ENCODE measurements at regions not wholly inside any gene's neighbourhood (a gene's known extent, or its start where the extent isn't known, plus 50 kb on each side); places are given as distances from the start of the nearest gene placed in this dataset.
"Not testable (repeated sequence)": the region's sequence is repeated elsewhere in the genome, so short reads cannot be mapped to it uniquely, and the experiment has no call there.

DNA sequence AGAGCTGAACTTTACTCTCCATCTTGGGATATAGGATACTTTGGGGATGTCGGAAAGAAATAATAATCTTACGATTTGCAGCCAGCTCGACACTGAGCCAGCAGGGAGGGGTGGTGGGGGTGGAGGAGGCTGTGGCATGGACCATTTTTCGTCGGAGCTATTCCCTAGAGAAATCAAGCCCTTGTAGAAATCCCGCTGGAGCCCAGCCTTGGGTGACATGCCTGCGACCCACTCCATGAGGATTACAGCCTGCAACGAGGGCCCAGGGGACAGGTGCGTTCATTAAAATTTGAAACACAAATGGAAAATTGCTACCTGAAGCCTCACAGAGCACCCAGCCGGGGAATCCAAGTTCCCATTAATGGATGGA is 82.8 kb upstream of the GSE1 start:
- H3K4me1 Mint-ChIP-seq (ENCODE audit: low read depth): no peaks in the 10 kb centered on the region

DNA sequence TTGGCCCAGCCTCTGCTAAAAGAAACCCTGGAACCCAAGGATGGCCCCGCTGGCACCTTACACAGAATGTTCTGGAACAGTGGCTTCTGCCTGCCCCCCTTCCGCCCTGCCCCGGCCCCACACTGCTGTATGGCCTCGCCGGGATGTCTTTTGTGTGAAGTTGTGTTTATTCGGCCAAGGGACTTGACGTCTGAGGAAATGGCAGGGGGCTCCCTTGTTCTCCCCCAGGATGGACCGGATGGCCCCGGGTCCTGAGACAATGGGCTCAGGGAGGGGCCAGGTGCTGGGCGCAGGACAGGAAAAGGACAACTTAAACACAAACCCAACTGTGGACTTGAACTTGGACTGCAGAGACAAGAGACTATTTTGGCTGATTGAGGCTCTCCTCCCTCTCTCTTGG is 81.6 kb upstream of the GSE1 start:
- H3K27me3 Mint-ChIP-seq (ENCODE audit: insufficient read depth): peaks cover 4% of the 10 kb centered on the region
- H3K36me3 Mint-ChIP-seq (ENCODE audit: low read depth): no peaks in the 10 kb centered on the region
- intact Hi-C loops (cut with micrococcal nuclease): no loop called here
- no peaks in the 10 kb centered on the region for H3K4me1 Mint-ChIP-seq (ENCODE audit: low read depth)
- no peaks in the 10 kb centered on the region for H3K9me3 Mint-ChIP-seq
- DNase-seq (ENCODE audit: low spot score): no peak
- H3K27ac Mint-ChIP-seq: no peak overlapping the region
- no peak overlapping the region for H3K4me3 Mint-ChIP-seq

More for the DNA sequence above, 82.8 kb upstream of the GSE1 start:
- no peak overlapping the region for H3K4me3 Mint-ChIP-seq
- DNase-seq (ENCODE audit: low spot score): no peak
- H3K36me3 Mint-ChIP-seq (ENCODE audit: low read depth): no peaks in the 10 kb centered on the region
- no peaks in the 10 kb centered on the region for H3K9me3 Mint-ChIP-seq
- no peak overlapping the region for H3K27ac Mint-ChIP-seq
- intact Hi-C loops (cut with micrococcal nuclease): no loop called here
- H3K27me3 Mint-ChIP-seq (ENCODE audit: insufficient read depth): peaks cover 4% of the 10 kb centered on the region

- Mint-ChIP-seq H3K27ac (no peak overlapping the region), H3K27me3 (ENCODE audit: insufficient read depth) (peaks cover 4% of the 10 kb centered on the region), H3K4me1 (ENCODE audit: low read depth) (no peaks in the 10 kb centered on the region), H3K4me3 (no peak overlapping the region), H3K9me3 (no peaks in the 10 kb centered on the region), H3K36me3 (ENCODE audit: low read depth) (no peaks in the 10 kb centered on the region)
- intact Hi-C loops (cut with micrococcal nuclease): no loop called here
- DNase-seq (ENCODE audit: low spot score): no peak
Observed at GRCh38 chr16:85532147-85532546, 81.0 kb upstream of the GSE1 start.

DNA sequence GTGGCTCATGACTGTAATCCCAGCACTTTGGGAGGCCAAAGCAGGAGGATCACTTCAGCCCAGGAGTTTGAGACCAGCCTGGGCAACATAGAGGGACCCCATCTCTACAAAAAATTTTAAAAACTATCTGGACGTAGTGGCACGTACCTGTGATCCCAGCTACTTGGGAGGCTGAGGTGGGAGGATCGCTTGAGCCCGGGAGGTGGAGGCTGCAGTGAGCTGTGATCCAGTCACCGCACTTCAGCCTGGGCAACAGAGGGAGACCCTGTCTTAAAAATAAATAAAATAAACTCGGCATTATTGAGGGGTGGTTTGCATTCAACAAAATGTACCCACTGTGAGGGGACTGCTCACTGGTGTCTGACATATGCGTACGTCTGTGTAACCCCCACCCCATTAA is 79.5 kb upstream of the GSE1 start:
- intact Hi-C loops (cut with micrococcal nuclease); DNase-seq (ENCODE audit: low spot score); H3K9me3 Mint-ChIP-seq; H3K4me1 Mint-ChIP-seq (ENCODE audit: low read depth); H3K36me3 Mint-ChIP-seq (ENCODE audit: low read depth); H3K4me3 Mint-ChIP-seq; H3K27me3 Mint-ChIP-seq (ENCODE audit: insufficient read depth); H3K27ac Mint-ChIP-seq: not testable (repeated sequence)

DNA sequence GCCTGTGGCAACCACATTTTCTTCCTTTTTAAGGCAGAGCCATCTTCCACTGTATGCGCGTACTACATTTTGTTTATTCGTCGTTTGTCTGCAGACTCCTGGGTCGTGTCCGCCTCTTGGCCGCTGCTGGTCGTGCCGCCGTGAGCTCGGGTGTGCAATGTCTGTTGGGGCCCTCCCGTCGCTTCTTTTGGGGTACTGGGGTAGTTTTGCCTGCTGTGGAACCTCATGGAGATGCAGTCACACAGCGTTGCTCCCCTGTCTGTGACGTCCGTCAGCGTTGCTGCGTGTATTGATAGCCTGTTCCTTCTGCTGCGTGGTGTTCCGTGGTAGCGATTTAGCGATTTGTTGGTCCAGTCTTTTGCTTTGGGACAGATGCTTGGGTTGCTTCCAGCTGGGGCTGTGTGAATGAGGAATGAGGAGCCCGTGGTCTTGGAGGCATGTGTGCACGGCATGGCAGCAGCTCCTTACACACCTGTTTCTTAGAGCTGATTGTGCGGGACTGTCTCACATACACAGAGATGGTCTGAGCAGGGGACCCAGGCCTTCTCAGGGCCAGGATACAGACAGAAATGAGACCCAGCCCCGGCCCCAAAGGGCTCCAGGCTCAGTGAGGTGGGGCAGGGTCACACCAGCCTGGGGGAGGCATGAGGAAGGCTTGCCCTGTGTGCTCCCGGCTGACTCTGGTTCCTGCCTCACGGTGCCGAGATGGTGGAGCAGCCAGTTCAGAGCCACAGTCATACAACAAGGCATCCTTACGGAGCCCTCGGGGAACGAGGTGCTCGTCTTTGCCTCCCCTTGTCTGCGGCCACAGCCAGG is 78.4 kb upstream of the GSE1 start:
- H3K36me3 Mint-ChIP-seq (ENCODE audit: low read depth): no peaks in the 10 kb centered on the region
- intact Hi-C loops (cut with micrococcal nuclease): no loop called here
- no peak overlapping the region for H3K4me3 Mint-ChIP-seq
- no peak for DNase-seq (ENCODE audit: low spot score)
- H3K27ac Mint-ChIP-seq: no peak overlapping the region
- H3K27me3 Mint-ChIP-seq (ENCODE audit: insufficient read depth): no peaks in the 10 kb centered on the region
- no peaks in the 10 kb centered on the region for H3K4me1 Mint-ChIP-seq (ENCODE audit: low read depth)
- H3K9me3 Mint-ChIP-seq: peaks cover 3% of the 10 kb centered on the region

GRCh38 chr16:85535352-85536072 is 77.6 kb upstream of the GSE1 start:
- intact Hi-C loops (cut with micrococcal nuclease): no loop called here
- Mint-ChIP-seq H3K27ac (no peak overlapping the region), H3K9me3 (peaks cover 4% of the 10 kb centered on the region), H3K27me3 (ENCODE audit: insufficient read depth) (no peaks in the 10 kb centered on the region), H3K4me1 (ENCODE audit: low read depth) (no peaks in the 10 kb centered on the region), H3K36me3 (ENCODE audit: low read depth) (no peaks in the 10 kb centered on the region), H3K4me3 (no peak overlapping the region)
- no peak for DNase-seq (ENCODE audit: low spot score)

GRCh38 chr16:85536073-85536410 is 77.1 kb upstream of the GSE1 start:
- intact Hi-C loops (cut with micrococcal nuclease): no loop called here
- H3K4me3 Mint-ChIP-seq: no peak overlapping the region
- no peaks in the 10 kb centered on the region for H3K27me3 Mint-ChIP-seq (ENCODE audit: insufficient read depth)
- H3K36me3 Mint-ChIP-seq (ENCODE audit: low read depth): no peaks in the 10 kb centered on the region
- H3K9me3 Mint-ChIP-seq: peaks cover 4% of the 10 kb centered on the region
- H3K27ac Mint-ChIP-seq: no peak overlapping the region
- H3K4me1 Mint-ChIP-seq (ENCODE audit: low read depth): no peaks in the 10 kb centered on the region
- no peak for DNase-seq (ENCODE audit: low spot score)

DNA sequence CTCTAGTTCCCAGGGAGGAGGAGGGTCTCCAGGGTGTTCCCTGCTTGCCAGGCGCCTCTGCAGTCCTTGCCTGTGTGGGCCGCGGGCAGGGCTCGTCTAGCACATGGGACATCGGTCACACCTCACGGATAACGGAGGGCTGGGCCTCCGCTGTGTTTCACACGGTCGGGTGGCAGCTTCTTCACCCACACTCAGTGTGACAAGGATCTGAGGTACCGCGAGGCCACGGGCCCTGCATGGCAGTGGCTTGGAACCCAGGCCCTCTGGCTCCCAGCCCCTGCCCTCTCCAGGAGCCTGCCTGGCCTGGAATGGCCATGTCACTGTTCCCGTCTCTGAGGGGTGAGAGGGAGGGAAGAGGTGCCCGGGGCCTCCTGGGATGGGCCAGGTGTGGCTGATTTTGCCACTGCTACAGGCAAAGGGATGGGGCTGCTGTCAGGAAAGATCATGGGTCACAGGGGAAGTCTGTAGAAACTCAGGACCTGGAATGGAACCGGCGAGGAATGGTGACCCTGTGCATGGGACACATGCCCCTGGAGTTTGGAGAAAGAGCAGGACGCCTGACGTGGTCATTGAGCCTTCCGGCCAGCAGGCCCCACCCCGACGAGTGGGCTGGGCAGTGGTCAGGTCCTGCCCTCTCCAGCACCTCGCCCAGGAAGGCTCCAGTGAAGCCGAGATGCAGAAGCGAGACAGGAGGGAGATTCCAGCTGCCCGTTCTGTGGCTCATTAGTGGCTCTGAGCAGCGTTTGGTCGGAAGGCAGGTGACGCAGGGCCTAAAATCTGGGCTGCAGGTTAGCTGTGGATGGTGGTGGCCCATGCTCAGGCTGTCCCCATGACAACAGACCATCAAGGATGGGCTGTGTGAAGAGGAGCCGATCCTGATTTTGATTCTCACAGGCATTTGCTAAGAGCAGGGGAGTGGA is 76.5 kb upstream of the GSE1 start:
- H3K36me3 Mint-ChIP-seq (ENCODE audit: low read depth): no peaks in the 10 kb centered on the region

DNA sequence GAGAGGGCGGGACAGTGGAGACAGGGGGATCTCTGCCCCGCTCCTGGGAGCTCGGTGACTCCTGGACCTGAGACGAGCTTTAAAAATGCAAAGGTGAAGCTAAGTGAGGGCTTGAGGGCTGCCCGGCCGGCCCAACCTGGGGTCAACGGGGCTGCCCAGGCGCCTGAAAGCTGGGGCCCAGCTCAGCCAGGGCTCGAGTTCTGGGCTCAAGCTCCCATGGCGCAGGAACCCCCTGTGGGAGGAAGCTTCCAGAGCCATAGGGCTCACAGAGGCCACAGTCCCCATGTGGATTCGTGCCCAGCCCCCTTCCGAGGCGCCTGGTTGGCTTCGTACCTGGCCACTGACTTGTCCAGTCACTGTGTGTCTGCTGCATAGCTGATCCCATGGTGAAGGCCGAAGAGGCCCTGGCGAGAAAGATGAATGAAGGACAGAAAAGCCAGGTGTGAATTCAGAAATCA is 75.8 kb upstream of the GSE1 start:
- DNase-seq (ENCODE audit: low spot score): no peak
- peaks cover 4% of the 10 kb centered on the region for H3K9me3 Mint-ChIP-seq
- intact Hi-C loops (cut with micrococcal nuclease): no loop called here
- no peak overlapping the region for H3K4me3 Mint-ChIP-seq
- H3K27ac Mint-ChIP-seq: no peak overlapping the region
- no peaks in the 10 kb centered on the region for H3K4me1 Mint-ChIP-seq (ENCODE audit: low read depth)
- H3K36me3 Mint-ChIP-seq (ENCODE audit: low read depth): no peaks in the 10 kb centered on the region
- no peaks in the 10 kb centered on the region for H3K27me3 Mint-ChIP-seq (ENCODE audit: insufficient read depth)

More for the DNA sequence above, 76.5 kb upstream of the GSE1 start:
- no peak for DNase-seq (ENCODE audit: low spot score)
- intact Hi-C loops (cut with micrococcal nuclease): no loop called here
- Mint-ChIP-seq H3K9me3 (peaks cover 4% of the 10 kb centered on the region), H3K27me3 (ENCODE audit: insufficient read depth) (no peaks in the 10 kb centered on the region), H3K27ac (no peak overlapping the region), H3K4me1 (ENCODE audit: low read depth) (no peaks in the 10 kb centered on the region), H3K4me3 (no peak overlapping the region)

- no peaks in the 10 kb centered on the region for H3K36me3 Mint-ChIP-seq (ENCODE audit: low read depth)
- DNase-seq (ENCODE audit: low spot score): no peak
- no peaks in the 10 kb centered on the region for H3K4me1 Mint-ChIP-seq (ENCODE audit: low read depth)
- no peaks in the 10 kb centered on the region for H3K27me3 Mint-ChIP-seq (ENCODE audit: insufficient read depth)
- H3K27ac Mint-ChIP-seq: no peak overlapping the region
- no peak overlapping the region for H3K4me3 Mint-ChIP-seq
- intact Hi-C loops (cut with micrococcal nuclease): no loop called here
- peaks cover 4% of the 10 kb centered on the region for H3K9me3 Mint-ChIP-seq
Observed at GRCh38 chr16:85537795-85538401, 75.2 kb upstream of the GSE1 start.

GRCh38 chr16:85539084-85539483 is 74.0 kb upstream of the GSE1 start:
- intact Hi-C loops (cut with micrococcal nuclease): no loop called here
- DNase-seq (ENCODE audit: low spot score): no peak
- no peaks in the 10 kb centered on the region for H3K36me3 Mint-ChIP-seq (ENCODE audit: low read depth)
- no peak overlapping the region for H3K4me3 Mint-ChIP-seq
- H3K4me1 Mint-ChIP-seq (ENCODE audit: low read depth): no peaks in the 10 kb centered on the region
- no peak overlapping the region for H3K27ac Mint-ChIP-seq
- peaks cover 4% of the 10 kb centered on the region for H3K9me3 Mint-ChIP-seq
- peaks cover 3% of the 10 kb centered on the region for H3K27me3 Mint-ChIP-seq (ENCODE audit: insufficient read depth)

DNA sequence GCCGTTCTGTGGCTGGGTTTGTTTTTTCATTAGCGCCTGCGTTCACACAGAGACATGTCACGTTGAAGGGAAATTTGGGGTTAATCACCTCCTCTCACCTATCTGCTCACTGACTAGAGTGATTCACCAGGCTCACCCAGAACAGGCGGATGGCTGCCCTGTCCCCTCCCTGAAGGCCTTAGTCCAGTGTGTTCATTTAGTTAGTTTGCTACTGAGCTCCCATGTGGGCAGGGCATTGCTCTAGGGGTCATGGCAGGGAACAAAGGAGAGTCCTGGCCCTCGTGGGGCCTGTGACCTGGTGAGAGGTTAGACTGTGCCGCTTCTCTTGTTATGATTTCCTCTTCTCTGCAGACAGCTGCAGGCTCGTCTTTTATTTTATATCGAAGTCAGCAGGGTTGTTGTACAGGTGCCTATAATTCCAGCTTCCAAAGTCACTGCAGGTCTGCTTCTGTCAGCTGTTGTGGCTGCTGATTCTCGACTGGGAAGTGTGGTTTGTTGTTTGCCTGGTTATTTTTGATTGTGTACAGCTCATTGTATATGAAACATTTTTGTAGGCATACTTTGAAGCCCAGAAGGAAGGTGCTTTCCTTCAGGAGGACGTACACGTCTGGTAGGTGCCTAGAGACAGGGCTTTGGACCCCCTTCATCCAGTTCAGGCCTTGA is 73.4 kb upstream of the GSE1 start:
- intact Hi-C loops (cut with micrococcal nuclease): no loop called here
- Mint-ChIP-seq H3K4me1 (ENCODE audit: low read depth) (no peaks in the 10 kb centered on the region), H3K4me3 (no peak overlapping the region), H3K27ac (no peak overlapping the region), H3K27me3 (ENCODE audit: insufficient read depth) (peaks cover 6% of the 10 kb centered on the region), H3K36me3 (ENCODE audit: low read depth) (no peaks in the 10 kb centered on the region), H3K9me3 (peaks cover 4% of the 10 kb centered on the region)
- no peak for DNase-seq (ENCODE audit: low spot score)

Measured in activated T-helper 1 cell treated with anti-CD3 and anti-CD28 coated beads, Interleukin-12 subunit alpha, Interleukin-12 subunit beta, Interleukin-2, Interleukin-4 antibody, amounts not matched to agents 30 ng/mL and 10 ng/mL and 1 ng/mL, durations not matched to agents 14 hours and 24 hours and 36 hours (primary cell).